ENCODE measurements at regions not wholly inside any gene's neighbourhood (a gene's known extent, or its start where the extent isn't known, plus 50 kb on each side); places are given as distances from the start of the nearest gene placed in this dataset.

GRCh38 chr22:49214976-49215375 is 612.7 kb downstream of the BRD1 start:
- POLR2A ChIA-PET: interaction anchor here (0.6 kb wide), 1 partner anchor 13 kb away, joined by 3 read pairs; no protein-coding TSS in a partner anchor
- H3K27ac ChIP-seq (ENCODE audit: extremely low read depth, low read depth, low read length): no peak overlapping the region
- no peaks in the 10 kb centered on the region for H3K36me3 ChIP-seq (ENCODE audit: control insufficient read depth in 2 of 2, insufficient read depth in 1 of 2, low read length in 2 of 2)
- H3K9me3 ChIP-seq (ENCODE audit: control insufficient read depth, insufficient read depth, low read depth, low read length): no peaks in the 10 kb centered on the region; the same call in 1 of the 2 replicates
- CTCF ChIA-PET: interaction anchor here (0.7 kb wide), 1 partner anchor 92 kb away, joined by 5 read pairs; no protein-coding TSS in a partner anchor
- TF ChIP-seq ZBTB1 (tag by site-specific recombination; IDR thresholded peaks at IDR 0.05) (no peak), YY1 (tag by site-specific recombination; IDR thresholded peaks at IDR 0.05) (no peak), ZNF211 (tag by site-specific recombination; IDR thresholded peaks at IDR 0.05; ENCODE audit: low read depth) (no peak), ZBTB10 (tag by site-specific recombination; IDR thresholded peaks at IDR 0.05) (no peak), ZNF433 (tag by site-specific recombination; IDR thresholded peaks at IDR 0.05; ENCODE audit: low read depth) (no peak), KLF7 (tag by site-specific recombination; IDR thresholded peaks at IDR 0.05; ENCODE audit: borderline replicate concordance) (no peak), ZNF350 (tag by site-specific recombination; IDR thresholded peaks at IDR 0.05) (no peak), ZNF202 (tag by site-specific recombination; IDR thresholded peaks at IDR 0.05; ENCODE audit: borderline replicate concordance) (no peak), GFI1B (tag by site-specific recombination; IDR thresholded peaks at IDR 0.05) (no peak), ZNF449 (tag by site-specific recombination; IDR thresholded peaks at IDR 0.05) (no peak), ZEB2 (tag by site-specific recombination; IDR thresholded peaks at IDR 0.05) (no peak)
- TF ChIP-seq, protein P1, sequence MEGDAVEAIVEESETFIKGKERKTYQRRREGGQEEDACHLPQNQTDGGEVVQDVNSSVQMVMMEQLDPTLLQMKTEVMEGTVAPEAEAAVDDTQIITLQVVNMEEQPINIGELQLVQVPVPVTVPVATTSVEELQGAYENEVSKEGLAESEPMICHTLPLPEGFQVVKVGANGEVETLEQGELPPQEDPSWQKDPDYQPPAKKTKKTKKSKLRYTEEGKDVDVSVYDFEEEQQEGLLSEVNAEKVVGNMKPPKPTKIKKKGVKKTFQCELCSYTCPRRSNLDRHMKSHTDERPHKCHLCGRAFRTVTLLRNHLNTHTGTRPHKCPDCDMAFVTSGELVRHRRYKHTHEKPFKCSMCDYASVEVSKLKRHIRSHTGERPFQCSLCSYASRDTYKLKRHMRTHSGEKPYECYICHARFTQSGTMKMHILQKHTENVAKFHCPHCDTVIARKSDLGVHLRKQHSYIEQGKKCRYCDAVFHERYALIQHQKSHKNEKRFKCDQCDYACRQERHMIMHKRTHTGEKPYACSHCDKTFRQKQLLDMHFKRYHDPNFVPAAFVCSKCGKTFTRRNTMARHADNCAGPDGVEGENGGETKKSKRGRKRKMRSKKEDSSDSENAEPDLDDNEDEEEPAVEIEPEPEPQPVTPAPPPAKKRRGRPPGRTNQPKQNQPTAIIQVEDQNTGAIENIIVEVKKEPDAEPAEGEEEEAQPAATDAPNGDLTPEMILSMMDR (tag by site-specific recombination; IDR thresholded peaks at IDR 0.05): no peak
- H3K4me1 ChIP-seq (ENCODE audit: control insufficient read depth, insufficient read depth, low read length): no peaks in the 10 kb centered on the region
- H3K4me3 ChIP-seq (ENCODE audit: low read depth, low read length): no peak overlapping the region

DNA sequence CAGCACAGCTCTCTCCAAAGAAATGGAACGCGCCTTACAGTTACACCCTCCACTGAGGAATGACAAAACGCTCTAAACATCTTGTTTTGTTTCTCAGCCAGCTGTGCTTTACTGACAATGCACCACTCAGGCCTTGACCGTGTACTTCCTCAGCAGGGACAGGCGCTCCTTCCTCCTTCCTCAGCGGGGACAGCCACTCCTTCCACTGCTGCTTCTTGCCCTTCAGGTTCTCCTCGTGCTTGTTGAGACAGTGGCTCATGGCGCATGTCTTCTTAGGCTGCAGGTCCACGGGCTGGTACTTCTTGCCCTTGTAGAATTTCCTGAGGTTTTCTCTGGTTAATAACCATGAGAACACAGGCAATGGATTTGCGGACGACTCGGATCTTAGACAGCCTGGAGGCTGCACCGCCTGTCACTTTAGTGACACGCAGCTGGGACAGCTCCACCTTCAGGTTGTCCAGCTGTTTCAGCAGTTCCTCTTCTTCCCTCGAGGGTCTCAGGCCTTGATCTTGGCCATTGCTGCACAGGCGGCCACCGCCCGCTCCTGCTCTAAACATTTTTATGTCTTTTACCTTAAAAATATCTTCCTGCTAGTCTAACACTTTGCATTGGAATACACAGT is 613.8 kb downstream of the BRD1 start:
- Histone ChIP-seq H3K36me3 (ENCODE audit: control insufficient read depth in 2 of 2, insufficient read depth in 1 of 2, low read length in 2 of 2) (no peaks in the 10 kb centered on the region), H3K4me1 (ENCODE audit: control insufficient read depth, insufficient read depth, low read length) (0 out of 2 replicates have a peak, but pooled peaks cover 6% of the 10 kb centered on the region), H3K9me3 (ENCODE audit: control insufficient read depth, insufficient read depth, low read depth, low read length) (no peaks in the 10 kb centered on the region; the same call in 1 of the 2 replicates), H3K4me3 (ENCODE audit: low read depth, low read length) (no peak overlapping the region), H3K27ac (ENCODE audit: extremely low read depth, low read depth, low read length) (no peak overlapping the region)
- ChIA-PET CTCF (no interaction called here), POLR2A (no interaction called here)
- no peak for TF ChIP-seq ZNF280C (tag by site-specific recombination; IDR thresholded peaks at IDR 0.05)
- TF ChIP-seq RBAK (tag by site-specific recombination; IDR thresholded peaks at IDR 0.05): no peak
- TF ChIP-seq ZNF274 (IDR thresholded peaks at IDR 0.05; ENCODE audit: low read length): no peak
- no peak for TF ChIP-seq ZNF274 (tag by site-specific recombination; IDR thresholded peaks at IDR 0.05; ENCODE audit: borderline replicate concordance)
- no peak for TF ChIP-seq ZNF707 (tag by site-specific recombination; IDR thresholded peaks at IDR 0.05)
- no peak for TF ChIP-seq MYNN (tag by site-specific recombination; IDR thresholded peaks at IDR 0.05; ENCODE audit: borderline replicate concordance)
- TF ChIP-seq HOXA7 (CRISPR knock-in tag; IDR thresholded peaks at IDR 0.05; ENCODE audit: borderline replicate concordance): no peak
- no peak for TF ChIP-seq ZNF157 (tag by site-specific recombination; IDR thresholded peaks at IDR 0.05)
- TF ChIP-seq, protein P1 (tag by site-specific recombination; IDR thresholded peaks at IDR 0.05): no peak
- no peak for TF ChIP-seq KLF16 (tag by site-specific recombination; IDR thresholded peaks at IDR 0.05)
- TF ChIP-seq ATF2 (tag by site-specific recombination; IDR thresholded peaks at IDR 0.05; ENCODE audit: low read depth): no peak
- no peak for TF ChIP-seq ZNF514 (tag by site-specific recombination; IDR thresholded peaks at IDR 0.05)
